H1 (cell line): ENCODE measurements at regions not wholly inside any gene's neighbourhood (a gene's known extent, or its start where the extent isn't known, plus 50 kb on each side); places are given as distances from the start of the nearest gene placed in this dataset.

Experiments
- CTCF ChIA-PET: fragments of 300-600 bp; sonication (Branson Sonifier 250); formaldehyde crosslinking; loops from one replicate; lab custom pipeline; 2021; ENCODE audit not compliant: partially characterized antibody; lab: Charles Lee
- POLR2A ChIA-PET: fragments of 300-600 bp; sonication (Branson Sonifier 250); formaldehyde crosslinking; loops from one replicate; lab custom pipeline; 2021; ENCODE audit warnings: inconsistent platforms; ENCODE audit not compliant: partially characterized antibody; lab: Charles Lee
- DNase-seq, 2 experiments: peaks; one replicate each; pipeline versions ENCODE4 v3.0.0 to v3.0.0-alpha.2; 2010 to 2022; ENCODE audit warnings: low spot score in 2 of 2, low read depth in 1 of 2, mixed read lengths in 1 of 2
- FAIRE-seq: peaks from 2 replicates; lab custom pipeline; 2011; peaks lifted over from hg19 to GRCh38; lab: Jason Lieb, UNC
- H2AFZ ChIP-seq: 2 replicates; pipeline ENCODE4 v1.8.1; 2012; ENCODE audit warnings: low read length, inconsistent platforms
- H2AK5ac ChIP-seq: 2 replicates; pipeline ENCODE4 v1.6.1; 2013; ENCODE audit warnings: low read depth, low read length
- H2BK120ac ChIP-seq: replicated peaks from 2 replicates; pipeline ENCODE3; 2013; ENCODE audit warnings: low read depth, low read length, inconsistent platforms
- H2BK12ac ChIP-seq: 2 replicates; pipeline ENCODE4 v1.6.1; 2013; ENCODE audit warnings: low read depth, low read length
- H2BK15ac ChIP-seq: 2 replicates; pipeline ENCODE4 v1.6.1; 2013; ENCODE audit warnings: low read length
- H2BK20ac ChIP-seq: 2 replicates; pipeline ENCODE4 v1.6.1; 2013; ENCODE audit warnings: low read length
- H2BK5ac ChIP-seq: 2 replicates; pipeline ENCODE4 v1.6.1; 2013; ENCODE audit warnings: low read depth, low read length
- H3K14ac ChIP-seq: 2 replicates; pipeline ENCODE4 v1.6.1; 2013; ENCODE audit warnings: inconsistent platforms; ENCODE audit not compliant: insufficient read length
- H3K18ac ChIP-seq: 2 replicates; pipeline ENCODE4 v1.6.1; 2013; ENCODE audit warnings: low read length; ENCODE audit errors: extremely low read depth
- H3K23ac ChIP-seq: 2 replicates; pipeline ENCODE4 v1.6.1; 2013; ENCODE audit warnings: inconsistent platforms; ENCODE audit not compliant: insufficient read length
- H3K23me2 ChIP-seq: 2 replicates; pipeline ENCODE4 v1.6.1; 2013; ENCODE audit warnings: low read depth, low read length
- H3K27ac ChIP-seq: 2 replicates; pipeline ENCODE4 v1.6.1; 2011; ENCODE audit warnings: low read depth, low read length, inconsistent platforms
- H3K27me3 ChIP-seq, 4 experiments: replicated peaks in 1 of 4; 1 replicate in 1 of 4; 2 replicates in 3 of 4; pipeline versions ENCODE4 v1.6.1 to v1.8.1; 2011 to 2013; ENCODE audit warnings: low read length in 3 of 4, mild to moderate bottlenecking in 3 of 4, inconsistent platforms in 2 of 4, mixed read lengths in 2 of 4, moderate library complexity in 1 of 4; ENCODE audit not compliant: control insufficient read depth in 3 of 4, insufficient read depth in 3 of 4; ENCODE audit errors: extremely low read depth in 1 of 4
- H3K36me3 ChIP-seq, 4 experiments: 2 replicates each; pipeline versions ENCODE4 v1.6.1 to v1.8.1; 2011 to 2013; ENCODE audit warnings: mild to moderate bottlenecking in 4 of 4, low read length in 3 of 4, moderate library complexity in 2 of 4, control low read depth in 1 of 4, inconsistent platforms in 1 of 4; ENCODE audit not compliant: insufficient read depth in 4 of 4, control insufficient read depth in 2 of 4
- H3K4ac ChIP-seq: replicated peaks from 2 replicates; pipeline ENCODE3; 2013; ENCODE audit warnings: low read length, low read depth, mixed read lengths, inconsistent platforms; ENCODE audit not compliant: insufficient read length
- H3K4me1 ChIP-seq, 4 experiments: replicated peaks in 1 of 4; 1 replicate in 1 of 4; 2 replicates in 3 of 4; pipeline versions ENCODE4 v1.6.1 to v1.8.1; 2011 to 2013; ENCODE audit warnings: low read length in 3 of 4, inconsistent platforms in 2 of 4, mixed read lengths in 1 of 4; ENCODE audit not compliant: insufficient read depth in 4 of 4, control insufficient read depth in 3 of 4
- H3K4me2 ChIP-seq, 2 experiments: 2 replicates each; pipeline versions ENCODE4 v1.6.1 to v1.8.1; 2011 to 2013; ENCODE audit warnings: low read depth in 2 of 2, low read length in 2 of 2, control low read depth in 1 of 2, inconsistent platforms in 1 of 2, mild to moderate bottlenecking in 1 of 2; ENCODE audit not compliant: insufficient read depth in 1 of 2
- H3K4me3 ChIP-seq, 4 experiments: fragments of 200-600, 300-600 bp in 1 of 4; sonication (generic), shearing (Covaris generic), sonication (Bioruptor Twin) in 1 of 4; 2 replicates each; pipeline versions ENCODE4 v1.5.1 to v1.8.1; 2011 to 2016; ENCODE audit warnings: low read length in 4 of 4, low read depth in 3 of 4, control low read depth in 2 of 4, inconsistent platforms in 2 of 4, mild to moderate bottlenecking in 2 of 4, mixed read lengths in 1 of 4, moderate library complexity in 1 of 4; ENCODE audit not compliant: insufficient read depth in 2 of 4; ENCODE audit errors: extremely low read depth in 1 of 4
- H3K56ac ChIP-seq: replicated peaks from 2 replicates; pipeline ENCODE3; 2013; ENCODE audit warnings: low read depth, mild to moderate bottlenecking, mixed read lengths, low read length, inconsistent platforms; ENCODE audit not compliant: insufficient read length
- H3K79me1 ChIP-seq: 2 replicates; pipeline ENCODE4 v1.6.1; 2013; ENCODE audit warnings: low read depth, low read length, control low read depth
- H3K79me2 ChIP-seq, 2 experiments: 2 replicates each; pipeline versions ENCODE4 v1.6.1 to v1.8.1; 2012 to 2013; ENCODE audit warnings: low read length in 2 of 2, mild to moderate bottlenecking in 2 of 2, inconsistent platforms in 1 of 2; ENCODE audit not compliant: insufficient read depth in 2 of 2, control insufficient read depth in 1 of 2
- H3K9ac ChIP-seq, 4 experiments: replicated peaks in 1 of 4; 1 replicate in 1 of 4; 2 replicates in 3 of 4; pipeline versions ENCODE4 v1.6.1 to v1.8.1; 2011 to 2013; ENCODE audit warnings: low read depth in 3 of 4, low read length in 3 of 4, control low read depth in 2 of 4, mild to moderate bottlenecking in 2 of 4, moderate library complexity in 2 of 4, inconsistent platforms in 1 of 4; ENCODE audit errors: extremely low read depth in 1 of 4
- H3K9me3 ChIP-seq, 2 experiments: 2 replicates each; pipeline versions ENCODE4 v1.6.1 to v1.8.1; 2012 to 2013; ENCODE audit warnings: mild to moderate bottlenecking in 2 of 2, moderate library complexity in 2 of 2, control low read depth in 1 of 2, inconsistent platforms in 1 of 2, low read depth in 1 of 2, low read length in 1 of 2, mixed read lengths in 1 of 2; ENCODE audit not compliant: insufficient read depth in 2 of 2
- H4K20me1 ChIP-seq, 2 experiments: replicated peaks in 1 of 2; 2 replicates each; pipeline versions ENCODE3 to v1.8.1; 2011 to 2013; ENCODE audit warnings: inconsistent platforms in 2 of 2, low read length in 2 of 2, mild to moderate bottlenecking in 1 of 2; ENCODE audit not compliant: insufficient read depth in 2 of 2, control insufficient read depth in 1 of 2
- H4K5ac ChIP-seq: 2 replicates; pipeline ENCODE4 v1.6.1; 2013; ENCODE audit warnings: low read length, low read depth, mixed read lengths, inconsistent platforms; ENCODE audit not compliant: insufficient read length
- H4K8ac ChIP-seq: 2 replicates; pipeline ENCODE4 v1.8.0; 2013; ENCODE audit warnings: mild to moderate bottlenecking, moderate library complexity, low read length, inconsistent platforms; ENCODE audit not compliant: insufficient read depth; ENCODE audit errors: extremely low read depth
- H4K91ac ChIP-seq: replicated peaks from 2 replicates; pipeline ENCODE3; 2013; ENCODE audit warnings: low read length, mixed read lengths, inconsistent platforms; ENCODE audit not compliant: insufficient read length
- CHD1 ChIP-seq: IDR thresholded peaks from 2 replicates; pipeline ENCODE4 v1.6.1; 2012; ENCODE audit warnings: low read depth, low read length, improper control_type of control experiment
- CTCF ChIP-seq, 3 experiments: IDR thresholded peaks; 1 replicate in 2 of 3; 2 replicates in 1 of 3; pipeline versions ENCODE4 v1.5.1 to v1.6.1; 2011; ENCODE audit warnings: low read length in 3 of 3, mild to moderate bottlenecking in 3 of 3, inconsistent platforms in 2 of 3, low read depth in 1 of 3, moderate library complexity in 1 of 3; ENCODE audit not compliant: insufficient read depth in 1 of 3; ENCODE audit errors: control extremely low read depth in 1 of 3
- HDAC2 ChIP-seq, 2 experiments: fragments of 300-600 bp in 1 of 2; sonication (generic) in 1 of 2; IDR thresholded peaks; 2 replicates each; pipeline ENCODE4 v1.6.1; 2011 to 2012; ENCODE audit warnings: low read depth in 2 of 2, low read length in 2 of 2, mild to moderate bottlenecking in 2 of 2, moderate library complexity in 2 of 2, borderline replicate concordance in 1 of 2, inconsistent platforms in 1 of 2
- NANOG ChIP-seq: IDR thresholded peaks from 2 replicates; pipeline ENCODE4 v1.6.1; 2011; ENCODE audit warnings: low read length, low read depth, mild to moderate bottlenecking, inconsistent platforms; ENCODE audit not compliant: insufficient read depth, poor library complexity, severe bottlenecking
- POLR2AphosphoS5 ChIP-seq: IDR thresholded peaks from 2 replicates; pipeline ENCODE4 v1.6.1; 2011; ENCODE audit warnings: low read depth, low read length
- RFX5 ChIP-seq: IDR thresholded peaks from 2 replicates; pipeline ENCODE4 v1.6.1; 2011; ENCODE audit warnings: low read depth, low read length, improper control_type of control experiment, borderline replicate concordance
- SP4 ChIP-seq: IDR thresholded peaks from 2 replicates; pipeline ENCODE4 v1.6.1; 2012; ENCODE audit warnings: low read length, inconsistent platforms
- WGBS, 2 experiments: shearing (Covaris generic) in 1 of 2; methylation state at CpG; one replicate each; pipeline versions ENCODE4 v1.1.6 to v1.1.7; 2013 to 2015; ENCODE audit warnings: low lambda C conversion rate in 2 of 2, mixed read lengths in 2 of 2, inconsistent platforms in 1 of 2, low coverage in 1 of 2, missing lambda C conversion rate in 1 of 2; ENCODE audit not compliant: insufficient replicate concordance in 2 of 2, insufficient coverage in 1 of 2, insufficient read length in 1 of 2; ENCODE audit errors: extremely low coverage in 1 of 2, missing lambda C conversion rate in 1 of 2; 5-methylcytosine and 5-hydroxymethylcytosine counted together

- Histone ChIP-seq H3K18ac (no peak overlapping the region), H3K79me2 (no peaks in the 10 kb centered on the region), H3K36me3 (no peaks in the 10 kb centered on the region; a peak in 1 of 8 replicates), H3K27ac (no peak overlapping the region), H3K79me1 (no peaks in the 10 kb centered on the region), H3K4me2 (no peak overlapping the region), H3K23me2 (no peaks in the 10 kb centered on the region), H2BK12ac (no peak overlapping the region), H4K91ac (no peak overlapping the region), H3K56ac (no peak overlapping the region), H2BK20ac (no peak overlapping the region), H3K14ac (no peak overlapping the region), H2BK5ac (no peak overlapping the region), H2AK5ac (no peak overlapping the region), H2AFZ (no peak overlapping the region), H2BK120ac (no peak overlapping the region), H4K5ac (no peak overlapping the region), H2BK15ac (no peak overlapping the region), H3K9me3 (no peaks in the 10 kb centered on the region), H4K20me1 (no peaks in the 10 kb centered on the region), H3K27me3 (no peaks in the 10 kb centered on the region), H3K4me1 (no peaks in the 10 kb centered on the region), H3K9ac (no peak overlapping the region), H3K4ac (no peak overlapping the region), H3K23ac (no peak overlapping the region), H3K4me3 (no peak overlapping the region), H4K8ac (no peak overlapping the region)
- ChIA-PET CTCF (no interaction called here), POLR2A (no interaction called here)
- WGBS, 2 experiments = 98% methylated on average over 4 of the region's 4 CpGs; no CpG with 5 or more reads in 1 of the 2 experiments
- no peak for DNase-seq
- FAIRE-seq = no peak
- TF ChIP-seq POLR2AphosphoS5 (no peak), SP4 (no peak), NANOG (no peak), RFX5 (no peak), HDAC2 (IDR thresholded peaks at IDR 0.05; ENCODE audit: borderline replicate concordance in 1 of 2, low read depth in 2 of 2, low read length in 2 of 2) (no peak), CHD1 (no peak), CTCF (IDR thresholded peaks at IDR 0.05; ENCODE audit: control extremely low read depth in 1 of 3, insufficient read depth in 1 of 3, low read depth in 1 of 3, low read length in 3 of 3) (no peak)
These were observed 987.2 kb downstream of the PDHA2 start for GRCh38 chr4:96827086-96827485.
